H1 (cell line): ENCODE measurements at regions not wholly inside any gene's neighbourhood (a gene's known extent, or its start where the extent isn't known, plus 50 kb on each side); places are given as distances from the start of the nearest gene placed in this dataset.

Experiments
- CTCF ChIA-PET: fragments of 300-600 bp; sonication (Branson Sonifier 250); formaldehyde crosslinking; loops from one replicate; lab custom pipeline; 2021; ENCODE audit not compliant: partially characterized antibody; lab: Charles Lee
- POLR2A ChIA-PET: fragments of 300-600 bp; sonication (Branson Sonifier 250); formaldehyde crosslinking; loops from one replicate; lab custom pipeline; 2021; ENCODE audit warnings: inconsistent platforms; ENCODE audit not compliant: partially characterized antibody; lab: Charles Lee
- DNase-seq, 2 experiments: peaks; one replicate each; pipeline versions ENCODE4 v3.0.0 to v3.0.0-alpha.2; 2010 to 2022; ENCODE audit warnings: low spot score in 2 of 2, low read depth in 1 of 2, mixed read lengths in 1 of 2
- FAIRE-seq: peaks from 2 replicates; lab custom pipeline; 2011; peaks lifted over from hg19 to GRCh38; lab: Jason Lieb, UNC
- H2AFZ ChIP-seq: 2 replicates; pipeline ENCODE4 v1.8.1; 2012; ENCODE audit warnings: low read length, inconsistent platforms
- H2AK5ac ChIP-seq: 2 replicates; pipeline ENCODE4 v1.6.1; 2013; ENCODE audit warnings: low read depth, low read length
- H2BK120ac ChIP-seq: replicated peaks from 2 replicates; pipeline ENCODE3; 2013; ENCODE audit warnings: low read depth, low read length, inconsistent platforms
- H2BK12ac ChIP-seq: 2 replicates; pipeline ENCODE4 v1.6.1; 2013; ENCODE audit warnings: low read depth, low read length
- H2BK15ac ChIP-seq: 2 replicates; pipeline ENCODE4 v1.6.1; 2013; ENCODE audit warnings: low read length
- H2BK20ac ChIP-seq: 2 replicates; pipeline ENCODE4 v1.6.1; 2013; ENCODE audit warnings: low read length
- H2BK5ac ChIP-seq: 2 replicates; pipeline ENCODE4 v1.6.1; 2013; ENCODE audit warnings: low read depth, low read length
- H3K14ac ChIP-seq: 2 replicates; pipeline ENCODE4 v1.6.1; 2013; ENCODE audit warnings: inconsistent platforms; ENCODE audit not compliant: insufficient read length
- H3K18ac ChIP-seq: 2 replicates; pipeline ENCODE4 v1.6.1; 2013; ENCODE audit warnings: low read length; ENCODE audit errors: extremely low read depth
- H3K23ac ChIP-seq: 2 replicates; pipeline ENCODE4 v1.6.1; 2013; ENCODE audit warnings: inconsistent platforms; ENCODE audit not compliant: insufficient read length
- H3K23me2 ChIP-seq: 2 replicates; pipeline ENCODE4 v1.6.1; 2013; ENCODE audit warnings: low read depth, low read length
- H3K27ac ChIP-seq: 2 replicates; pipeline ENCODE4 v1.6.1; 2011; ENCODE audit warnings: low read depth, low read length, inconsistent platforms
- H3K27me3 ChIP-seq, 4 experiments: replicated peaks in 1 of 4; 1 replicate in 1 of 4; 2 replicates in 3 of 4; pipeline versions ENCODE4 v1.6.1 to v1.8.1; 2011 to 2013; ENCODE audit warnings: low read length in 3 of 4, mild to moderate bottlenecking in 3 of 4, inconsistent platforms in 2 of 4, mixed read lengths in 2 of 4, moderate library complexity in 1 of 4; ENCODE audit not compliant: control insufficient read depth in 3 of 4, insufficient read depth in 3 of 4; ENCODE audit errors: extremely low read depth in 1 of 4
- H3K36me3 ChIP-seq, 4 experiments: 2 replicates each; pipeline versions ENCODE4 v1.6.1 to v1.8.1; 2011 to 2013; ENCODE audit warnings: mild to moderate bottlenecking in 4 of 4, low read length in 3 of 4, moderate library complexity in 2 of 4, control low read depth in 1 of 4, inconsistent platforms in 1 of 4; ENCODE audit not compliant: insufficient read depth in 4 of 4, control insufficient read depth in 2 of 4
- H3K4ac ChIP-seq: replicated peaks from 2 replicates; pipeline ENCODE3; 2013; ENCODE audit warnings: low read length, low read depth, mixed read lengths, inconsistent platforms; ENCODE audit not compliant: insufficient read length
- H3K4me1 ChIP-seq, 4 experiments: replicated peaks in 1 of 4; 1 replicate in 1 of 4; 2 replicates in 3 of 4; pipeline versions ENCODE4 v1.6.1 to v1.8.1; 2011 to 2013; ENCODE audit warnings: low read length in 3 of 4, inconsistent platforms in 2 of 4, mixed read lengths in 1 of 4; ENCODE audit not compliant: insufficient read depth in 4 of 4, control insufficient read depth in 3 of 4
- H3K4me2 ChIP-seq, 2 experiments: 2 replicates each; pipeline versions ENCODE4 v1.6.1 to v1.8.1; 2011 to 2013; ENCODE audit warnings: low read depth in 2 of 2, low read length in 2 of 2, control low read depth in 1 of 2, inconsistent platforms in 1 of 2, mild to moderate bottlenecking in 1 of 2; ENCODE audit not compliant: insufficient read depth in 1 of 2
- H3K4me3 ChIP-seq, 4 experiments: fragments of 200-600, 300-600 bp in 1 of 4; sonication (generic), shearing (Covaris generic), sonication (Bioruptor Twin) in 1 of 4; 2 replicates each; pipeline versions ENCODE4 v1.5.1 to v1.8.1; 2011 to 2016; ENCODE audit warnings: low read length in 4 of 4, low read depth in 3 of 4, control low read depth in 2 of 4, inconsistent platforms in 2 of 4, mild to moderate bottlenecking in 2 of 4, mixed read lengths in 1 of 4, moderate library complexity in 1 of 4; ENCODE audit not compliant: insufficient read depth in 2 of 4; ENCODE audit errors: extremely low read depth in 1 of 4
- H3K56ac ChIP-seq: replicated peaks from 2 replicates; pipeline ENCODE3; 2013; ENCODE audit warnings: low read depth, mild to moderate bottlenecking, mixed read lengths, low read length, inconsistent platforms; ENCODE audit not compliant: insufficient read length
- H3K79me1 ChIP-seq: 2 replicates; pipeline ENCODE4 v1.6.1; 2013; ENCODE audit warnings: low read depth, low read length, control low read depth
- H3K79me2 ChIP-seq, 2 experiments: 2 replicates each; pipeline versions ENCODE4 v1.6.1 to v1.8.1; 2012 to 2013; ENCODE audit warnings: low read length in 2 of 2, mild to moderate bottlenecking in 2 of 2, inconsistent platforms in 1 of 2; ENCODE audit not compliant: insufficient read depth in 2 of 2, control insufficient read depth in 1 of 2
- H3K9ac ChIP-seq, 4 experiments: replicated peaks in 1 of 4; 1 replicate in 1 of 4; 2 replicates in 3 of 4; pipeline versions ENCODE4 v1.6.1 to v1.8.1; 2011 to 2013; ENCODE audit warnings: low read depth in 3 of 4, low read length in 3 of 4, control low read depth in 2 of 4, mild to moderate bottlenecking in 2 of 4, moderate library complexity in 2 of 4, inconsistent platforms in 1 of 4; ENCODE audit errors: extremely low read depth in 1 of 4
- H3K9me3 ChIP-seq, 2 experiments: 2 replicates each; pipeline versions ENCODE4 v1.6.1 to v1.8.1; 2012 to 2013; ENCODE audit warnings: mild to moderate bottlenecking in 2 of 2, moderate library complexity in 2 of 2, control low read depth in 1 of 2, inconsistent platforms in 1 of 2, low read depth in 1 of 2, low read length in 1 of 2, mixed read lengths in 1 of 2; ENCODE audit not compliant: insufficient read depth in 2 of 2
- H4K20me1 ChIP-seq, 2 experiments: replicated peaks in 1 of 2; 2 replicates each; pipeline versions ENCODE3 to v1.8.1; 2011 to 2013; ENCODE audit warnings: inconsistent platforms in 2 of 2, low read length in 2 of 2, mild to moderate bottlenecking in 1 of 2; ENCODE audit not compliant: insufficient read depth in 2 of 2, control insufficient read depth in 1 of 2
- H4K5ac ChIP-seq: 2 replicates; pipeline ENCODE4 v1.6.1; 2013; ENCODE audit warnings: low read length, low read depth, mixed read lengths, inconsistent platforms; ENCODE audit not compliant: insufficient read length
- H4K8ac ChIP-seq: 2 replicates; pipeline ENCODE4 v1.8.0; 2013; ENCODE audit warnings: mild to moderate bottlenecking, moderate library complexity, low read length, inconsistent platforms; ENCODE audit not compliant: insufficient read depth; ENCODE audit errors: extremely low read depth
- H4K91ac ChIP-seq: replicated peaks from 2 replicates; pipeline ENCODE3; 2013; ENCODE audit warnings: low read length, mixed read lengths, inconsistent platforms; ENCODE audit not compliant: insufficient read length
- ASH2L ChIP-seq: fragments of 200-600, 300-600 bp; sonication (generic); IDR thresholded peaks from one replicate; pipeline ENCODE4 v1.7.1; 2017; ENCODE audit warnings: low read length
- BCL11A ChIP-seq, 2 experiments: IDR thresholded peaks; one replicate each; pipeline ENCODE4 v1.6.1; 2011; ENCODE audit warnings: low read depth in 2 of 2, low read length in 2 of 2, mild to moderate bottlenecking in 2 of 2
- BRCA1 ChIP-seq: IDR thresholded peaks from 2 replicates; pipeline ENCODE4 v1.6.1; 2012; ENCODE audit warnings: low read depth, low read length, improper control_type of control experiment
- CHD1 ChIP-seq: IDR thresholded peaks from 2 replicates; pipeline ENCODE4 v1.6.1; 2012; ENCODE audit warnings: low read depth, low read length, improper control_type of control experiment
- CREB1 ChIP-seq: IDR thresholded peaks from 2 replicates; pipeline ENCODE4 v1.6.1; 2012; ENCODE audit warnings: inconsistent platforms
- CTCF ChIP-seq, 3 experiments: IDR thresholded peaks; 1 replicate in 2 of 3; 2 replicates in 1 of 3; pipeline versions ENCODE4 v1.5.1 to v1.6.1; 2011; ENCODE audit warnings: low read length in 3 of 3, mild to moderate bottlenecking in 3 of 3, inconsistent platforms in 2 of 3, low read depth in 1 of 3, moderate library complexity in 1 of 3; ENCODE audit not compliant: insufficient read depth in 1 of 3; ENCODE audit errors: control extremely low read depth in 1 of 3
- EZH2 ChIP-seq: fragments of 200-600 bp; sonication (generic); IDR thresholded peaks from 2 replicates; pipeline ENCODE4 v1.7.1; 2012; ENCODE audit warnings: low read depth, mild to moderate bottlenecking, moderate library complexity, low read length, inconsistent platforms; ENCODE audit not compliant: severe bottlenecking
- GTF2F1 ChIP-seq: IDR thresholded peaks from 2 replicates; pipeline ENCODE4 v1.6.1; 2012; ENCODE audit warnings: low read depth, low read length, improper control_type of control experiment, borderline replicate concordance
- JUND ChIP-seq: IDR thresholded peaks from 2 replicates; pipeline ENCODE4 v1.6.1; 2011; ENCODE audit warnings: mild to moderate bottlenecking, improper control_type of control experiment, low read length
- MAX ChIP-seq: IDR thresholded peaks from 2 replicates; pipeline ENCODE4 v1.6.1; 2012; ENCODE audit warnings: inconsistent platforms
- SIN3A ChIP-seq, 2 experiments: IDR thresholded peaks in 1 of 2; conservative IDR thresholded peaks in 1 of 2; 2 replicates each; pipeline ENCODE4 v1.6.1; 2011 to 2012; ENCODE audit warnings: low read length in 2 of 2, improper control_type of control experiment in 1 of 2, low read depth in 1 of 2, mild to moderate bottlenecking in 1 of 2
- SIRT6 ChIP-seq: IDR thresholded peaks from one replicate; pipeline ENCODE4 v1.7.1; 2012; ENCODE audit warnings: low read length, inconsistent platforms
- TAF7 ChIP-seq: optimal IDR thresholded peaks from 2 replicates; pipeline ENCODE3; 2011; ENCODE audit warnings: low read depth, mild to moderate bottlenecking, inconsistent platforms, low read length, moderate library complexity, borderline replicate concordance
- WGBS, 2 experiments: shearing (Covaris generic) in 1 of 2; methylation state at CpG; one replicate each; pipeline versions ENCODE4 v1.1.6 to v1.1.7; 2013 to 2015; ENCODE audit warnings: low lambda C conversion rate in 2 of 2, mixed read lengths in 2 of 2, inconsistent platforms in 1 of 2, low coverage in 1 of 2, missing lambda C conversion rate in 1 of 2; ENCODE audit not compliant: insufficient replicate concordance in 2 of 2, insufficient coverage in 1 of 2, insufficient read length in 1 of 2; ENCODE audit errors: extremely low coverage in 1 of 2, missing lambda C conversion rate in 1 of 2; 5-methylcytosine and 5-hydroxymethylcytosine counted together

GRCh38 chr14:41298328-41298690, 308.4 kb upstream of the LRFN5 start:
- 90% methylated on average over 2 of the region's 2 CpGs; no CpG with 5 or more reads in 1 of the 2 experiments for WGBS, 2 experiments
- Histone ChIP-seq H3K27ac (no peak overlapping the region), H3K9ac (no peak overlapping the region)
- TF ChIP-seq GTF2F1 (no peak), BCL11A (IDR thresholded peaks at IDR 0.05; ENCODE audit: low read depth in 2 of 2, low read length in 2 of 2) (no peak), CHD1 (no peak), SIN3A (conservative IDR thresholded peaks at IDR 0.05 in 1 of 2, IDR thresholded peaks at IDR 0.05 in 1 of 2; ENCODE audit: low read depth in 1 of 2, low read length in 2 of 2) (no peak), JUND (no peak), BRCA1 (no peak), SIRT6 (no peak), TAF7 (no peak), ASH2L (no peak), EZH2 (no peak), CTCF (IDR thresholded peaks at IDR 0.05; ENCODE audit: control extremely low read depth in 1 of 3, insufficient read depth in 1 of 3, low read depth in 1 of 3, low read length in 3 of 3) (no peak), MAX (no peak), CREB1 (no peak)

More at GRCh38 chr14:41298328-41298690, 308.4 kb upstream of the LRFN5 start:
- H3K27me3 ChIP-seq, result no peaks in the 10 kb centered on the region
- no peak overlapping the region for H2AFZ ChIP-seq
- H2BK20ac ChIP-seq, result no peak overlapping the region
- no peak overlapping the region for H2BK120ac ChIP-seq
- H3K4me2 ChIP-seq, result no peak overlapping the region
- H3K36me3 ChIP-seq, result no peaks in the 10 kb centered on the region
- H4K8ac ChIP-seq, result no peak overlapping the region
- no peaks in the 10 kb centered on the region for H3K79me2 ChIP-seq
- no peaks in the 10 kb centered on the region for H3K79me1 ChIP-seq
- no peak overlapping the region for H2BK5ac ChIP-seq
- no peak overlapping the region for H3K56ac ChIP-seq
- H2BK12ac ChIP-seq, result no peak overlapping the region
- no peaks in the 10 kb centered on the region for H3K23me2 ChIP-seq
- H3K18ac ChIP-seq, result no peak overlapping the region
- H2AK5ac ChIP-seq, result no peak overlapping the region
- DNase-seq (no peak), FAIRE-seq (no peak)
- no peak overlapping the region for H3K4me3 ChIP-seq
- H2BK15ac ChIP-seq, result no peak overlapping the region
- ChIA-PET POLR2A (no interaction called here), CTCF (interaction anchor here (1.2 kb wide), 2 partner anchors 18 to 307 kb away, joined by 3 to 7 read pairs; no protein-coding TSS in a partner anchor)
- H3K23ac ChIP-seq, result no peak overlapping the region
- no peak overlapping the region for H3K4ac ChIP-seq
- no peak overlapping the region for H4K91ac ChIP-seq
- H4K20me1 ChIP-seq, result no peaks in the 10 kb centered on the region
- H3K14ac ChIP-seq, result no peak overlapping the region
- no peak overlapping the region for H4K5ac ChIP-seq
- H3K9me3 ChIP-seq, result no peaks in the 10 kb centered on the region
- peaks cover 0 to 10% (median 2%) of the 10 kb centered on the region in 4 experiments; a peak in 1 of 7 replicates for H3K4me1 ChIP-seq
